IPS-NIHi7 (cell line): ENCODE measurements at regions not wholly inside any gene's neighbourhood (a gene's known extent, or its start where the extent isn't known, plus 50 kb on each side); places are given as distances from the start of the nearest gene placed in this dataset.

Source experiments
- DNase-seq: peaks from one replicate; pipeline ENCODE4 v3.0.0; 2012; ENCODE audit warnings: mixed read lengths; ENCODE audit errors: extremely low spot score

- DNase-seq = no peak
Observed at GRCh38 chr5:15206133-15206532, 293.8 kb upstream of the FBXL7 start.

- DNase-seq = no peak
Observed at GRCh38 chr5:15203376-15203775, 296.6 kb upstream of the FBXL7 start.

GRCh38 chr5:15191012-15191411, 309.0 kb upstream of the FBXL7 start:
- no peak for DNase-seq

DNA sequence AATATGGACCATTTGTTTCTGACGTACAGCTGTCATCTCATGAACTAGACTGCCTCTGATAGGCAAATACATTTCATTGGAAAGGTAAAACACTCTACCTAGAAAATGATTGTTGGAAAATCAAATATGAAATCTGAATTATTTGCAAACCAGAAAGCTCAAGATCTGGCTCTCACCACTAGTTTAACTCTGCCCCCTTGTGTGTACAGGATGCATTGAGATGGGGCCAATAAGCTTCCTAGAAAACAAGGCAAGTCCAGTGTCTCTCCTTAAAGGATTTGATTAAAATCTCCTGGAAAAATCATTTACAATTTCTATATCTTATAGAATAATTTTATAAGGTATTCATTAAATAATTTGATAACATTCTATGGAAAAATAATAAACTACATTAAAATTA, 311.9 kb upstream of the ANKH start:
- DNase-seq = no peak

DNA sequence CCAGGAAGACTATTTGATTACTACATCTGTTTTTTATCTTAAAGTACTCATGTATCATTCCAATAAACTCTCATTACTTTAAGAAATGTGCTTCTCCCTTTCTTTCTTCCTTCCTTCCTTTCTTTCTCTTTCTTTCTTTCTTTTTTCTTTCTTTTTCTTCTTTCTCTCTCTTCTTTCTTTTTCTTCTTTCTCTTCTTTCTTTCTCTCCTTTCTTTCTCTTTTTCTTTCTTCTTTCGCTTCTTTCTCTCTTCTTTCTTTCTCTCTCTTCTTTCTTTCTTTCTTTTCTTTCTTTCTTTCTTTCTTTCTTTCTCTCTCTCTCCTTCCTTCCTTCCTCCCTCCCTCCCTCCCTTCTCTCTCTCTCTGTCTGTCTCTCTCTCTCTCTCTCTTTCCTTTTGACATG, 298.6 kb upstream of the ANKH start:
- no peak for DNase-seq

- DNase-seq = no peak
Observed at GRCh38 chr5:15168358-15168757, 296.8 kb upstream of the ANKH start.

- no peak for DNase-seq
Observed at GRCh38 chr5:15160091-15160490, 288.5 kb upstream of the ANKH start.

GRCh38 chr5:15159606-15160005, 288.0 kb upstream of the ANKH start:
- DNase-seq = no peak

- DNase-seq = no peak
Observed at GRCh38 chr5:15142458-15142857, 270.9 kb upstream of the ANKH start.

GRCh38 chr5:15137414-15137813, 265.8 kb upstream of the ANKH start:
- DNase-seq = no peak

- DNase-seq = no peak
Observed at GRCh38 chr5:15135661-15136060, 264.1 kb upstream of the ANKH start.

GRCh38 chr5:15133456-15133965, 261.9 kb upstream of the ANKH start:
- no peak for DNase-seq

DNA sequence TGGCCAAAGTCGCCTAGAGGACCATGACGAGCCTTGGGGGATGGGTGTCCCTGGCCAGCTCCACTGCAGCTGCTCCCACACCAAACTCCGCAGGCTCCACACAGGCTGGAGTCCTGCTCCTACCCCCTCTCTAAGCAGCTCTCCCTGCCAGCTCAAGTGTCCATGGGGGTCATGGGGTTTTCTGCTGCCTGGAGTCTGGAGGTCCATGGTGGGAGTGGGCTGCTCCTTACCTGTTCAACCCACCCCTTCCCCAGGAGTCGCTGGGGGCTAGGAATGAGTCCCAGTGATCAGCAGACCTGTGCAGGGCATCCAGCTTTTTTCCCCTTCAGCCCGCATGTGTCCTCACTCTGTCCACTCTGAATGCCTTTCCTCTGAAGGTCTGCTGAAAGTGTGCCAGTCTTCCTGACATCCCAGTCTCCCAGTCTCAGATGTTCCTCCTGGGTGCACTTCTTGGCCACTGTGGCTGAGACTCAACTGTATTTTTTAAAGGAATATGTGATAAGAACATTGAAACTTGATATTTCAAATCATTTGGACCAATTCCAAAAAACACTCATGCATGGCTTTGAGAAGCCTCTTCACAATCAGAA, 261.3 kb upstream of the ANKH start:
- no peak for DNase-seq

GRCh38 chr5:15131909-15132308, 260.3 kb upstream of the ANKH start:
- no peak for DNase-seq

DNA sequence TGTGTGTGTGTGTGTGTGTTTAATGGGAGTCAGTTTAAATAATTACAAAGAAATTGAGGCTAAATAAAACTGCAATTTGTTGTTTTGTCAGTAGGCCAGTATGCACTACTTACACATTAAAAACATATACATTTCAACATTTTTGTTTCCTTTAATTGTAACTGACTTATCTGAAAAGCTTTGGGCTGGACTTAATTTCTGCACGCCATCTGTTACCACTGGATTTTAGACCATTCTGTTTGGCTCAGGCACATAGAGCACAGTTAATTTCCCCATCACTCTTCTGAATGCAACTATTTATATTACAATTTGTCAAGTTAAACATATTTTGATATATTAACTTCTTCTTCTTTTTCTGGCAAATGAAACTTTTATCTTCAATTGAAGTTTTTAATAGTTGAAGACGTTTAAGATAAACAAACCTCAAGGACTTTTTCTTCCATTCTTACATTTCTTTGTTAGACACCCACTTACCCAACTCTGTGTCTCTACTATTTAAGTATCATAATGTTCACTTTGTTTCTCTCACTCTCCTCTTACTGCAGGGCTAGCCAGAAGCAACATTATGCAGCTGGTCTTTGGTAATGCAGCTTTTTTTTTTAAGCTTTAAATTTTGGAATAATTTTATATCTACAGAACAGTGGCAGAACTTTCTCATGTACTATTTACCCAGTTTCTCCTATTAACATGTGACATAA, 253.4 kb upstream of the ANKH start:
- no peak for DNase-seq

DNA sequence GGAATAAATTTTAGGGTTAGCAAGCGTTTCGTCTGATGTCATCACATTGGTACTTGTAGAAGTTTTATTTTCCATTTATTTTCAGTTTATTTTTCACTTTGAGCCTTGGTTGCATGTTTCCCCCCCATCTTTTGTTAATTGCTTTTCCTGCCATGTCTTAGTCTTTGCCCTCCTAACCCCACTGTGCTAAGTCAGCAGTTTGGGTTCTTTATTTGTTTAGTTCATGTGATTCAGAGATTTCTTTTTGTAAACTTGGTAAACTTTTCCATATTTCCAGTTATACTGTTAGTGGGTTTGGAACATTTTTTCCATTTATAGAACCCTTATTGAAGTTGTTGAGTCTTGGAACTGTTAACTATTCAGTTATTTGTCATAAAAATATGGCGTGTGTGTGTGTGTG, 252.9 kb upstream of the ANKH start:
- DNase-seq = no peak

GRCh38 chr5:15117688-15118087, 246.1 kb upstream of the ANKH start:
- no peak for DNase-seq

- no peak for DNase-seq
Observed at GRCh38 chr5:15116996-15117395, 245.4 kb upstream of the ANKH start.

DNA sequence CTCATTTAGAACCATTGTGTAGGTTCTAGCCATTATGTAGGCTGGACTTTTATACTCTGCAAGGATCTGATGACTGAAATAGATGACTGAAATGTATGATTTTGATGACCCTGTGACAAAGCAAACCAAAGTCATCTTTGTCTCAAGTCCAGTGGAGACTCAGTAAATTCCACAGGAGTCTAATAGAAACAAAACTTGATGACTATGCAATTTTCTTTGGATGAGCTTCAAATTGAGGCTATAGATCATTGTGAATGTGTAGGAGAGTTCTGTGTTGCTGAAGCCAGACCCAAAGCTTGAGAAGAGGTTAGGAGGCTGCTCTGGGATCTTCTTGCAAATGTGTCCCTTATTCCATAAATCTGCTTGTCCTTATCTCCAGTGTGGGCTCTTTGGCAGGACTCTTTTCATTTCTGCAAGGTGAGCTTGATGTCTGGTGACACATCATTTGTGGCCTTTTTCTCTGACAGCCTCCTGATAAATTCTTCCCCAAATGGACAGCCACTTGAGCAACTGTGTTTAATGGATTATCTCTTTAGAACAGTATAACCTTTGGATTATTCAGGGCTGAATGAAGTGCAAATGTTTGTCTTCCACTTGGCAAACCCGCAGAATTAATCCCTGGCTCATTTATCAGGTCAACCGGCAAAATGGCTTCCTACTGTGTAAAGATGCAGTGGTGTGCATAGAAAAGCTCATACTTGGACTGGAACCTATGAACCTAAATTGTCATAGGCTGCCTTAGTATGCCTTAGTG, 235.1 kb upstream of the ANKH start:
- no peak for DNase-seq

DNA sequence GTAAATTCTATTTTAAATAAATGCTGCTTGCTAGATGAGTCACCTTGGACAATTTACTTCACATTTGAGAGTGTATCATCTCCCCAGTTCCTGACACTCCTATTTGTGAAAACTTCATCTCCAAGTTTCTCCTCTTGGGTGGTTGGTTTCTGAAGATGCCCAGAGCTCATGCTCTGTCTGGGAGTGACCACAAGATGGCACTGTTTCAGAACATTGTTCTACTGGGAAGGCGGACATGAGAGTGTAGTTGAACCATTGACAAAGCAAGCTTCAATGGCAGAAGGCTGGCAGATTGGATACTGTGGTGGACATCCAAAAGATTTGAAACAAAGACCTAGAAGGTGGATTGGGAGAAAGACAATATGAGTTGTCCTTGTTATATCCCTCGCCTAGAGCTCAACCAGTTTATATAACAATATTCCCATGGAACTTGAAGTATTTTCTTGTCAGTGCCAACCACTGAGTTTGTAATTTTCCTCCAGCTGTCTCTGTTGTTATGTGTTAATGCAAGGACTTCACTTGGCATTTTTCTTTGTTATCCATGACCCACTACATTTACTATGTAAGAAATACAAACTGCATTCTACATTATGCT, 234.3 kb upstream of the ANKH start:
- DNase-seq = peak; percentile 81

DNA sequence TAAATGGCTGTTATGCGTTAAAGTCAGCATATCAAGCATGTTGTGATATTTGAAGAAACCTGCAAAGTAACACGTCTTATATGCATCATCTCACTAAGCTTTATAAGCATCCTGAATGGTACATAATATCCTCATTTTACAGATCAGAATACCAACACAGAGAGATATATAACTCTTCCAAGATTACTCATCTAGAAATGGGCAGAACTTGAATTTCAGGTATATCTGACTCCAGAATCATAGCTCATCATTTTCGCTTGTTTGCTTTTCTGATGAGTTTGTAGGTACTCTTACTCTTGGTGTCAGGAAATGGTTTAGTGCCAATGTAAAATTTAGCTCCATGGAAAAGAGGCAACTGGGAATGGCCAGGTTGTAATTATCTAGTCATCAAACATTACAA, 232.3 kb upstream of the ANKH start:
- DNase-seq = no peak

DNA sequence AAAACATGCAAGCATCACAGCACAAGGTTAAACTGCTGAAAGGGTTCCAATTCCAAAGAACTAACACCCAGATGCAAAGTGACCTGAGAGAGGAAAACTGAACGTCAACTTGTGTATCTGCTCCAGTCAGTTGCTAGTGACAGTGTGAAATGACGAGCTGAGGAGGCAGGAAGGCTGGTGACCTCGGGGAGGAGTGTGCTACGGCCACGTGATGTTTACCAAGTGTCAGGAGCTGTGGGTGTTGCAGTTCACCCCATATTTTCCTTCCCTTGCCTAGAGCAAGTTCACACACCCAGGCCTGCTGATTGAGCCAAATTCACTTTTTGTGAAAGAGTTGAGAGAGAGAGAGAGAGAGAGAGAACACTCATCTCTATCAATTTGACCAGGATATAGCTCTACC, 231.6 kb upstream of the ANKH start:
- DNase-seq = no peak

DNA sequence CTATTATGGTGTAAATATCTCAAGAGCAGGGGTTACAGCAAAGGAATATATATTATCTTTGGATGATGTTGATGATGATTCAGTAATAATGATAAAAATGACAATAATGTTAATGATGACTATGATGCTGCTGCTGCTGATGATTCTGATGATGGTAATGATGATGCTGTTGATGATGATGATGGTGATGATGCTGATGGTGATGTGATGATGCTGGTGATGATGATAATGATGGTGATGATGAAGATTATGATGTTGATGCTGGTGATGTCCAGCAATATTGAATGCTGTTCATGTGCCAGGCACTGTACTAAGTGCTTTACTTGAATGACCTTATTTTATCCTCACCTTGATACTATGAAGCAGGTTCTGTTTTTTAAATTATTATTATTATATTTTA, 226.0 kb upstream of the ANKH start:
- DNase-seq = no peak
